COLO668 (cell line): ENCODE measurements at regions not wholly inside any gene's neighbourhood (a gene's known extent, or its start where the extent isn't known, plus 50 kb on each side); places are given as distances from the start of the nearest gene placed in this dataset.
"Not testable (repeated sequence)": the region's sequence is repeated elsewhere in the genome, so short reads cannot be mapped to it uniquely, and the experiment has no call there.

Source experiments
- DNase-seq: peaks from one replicate; lab custom pipeline; 2025; ENCODE audit not compliant: unreplicated experiment; lab: John Stamatoyannopoulos, UW

DNA sequence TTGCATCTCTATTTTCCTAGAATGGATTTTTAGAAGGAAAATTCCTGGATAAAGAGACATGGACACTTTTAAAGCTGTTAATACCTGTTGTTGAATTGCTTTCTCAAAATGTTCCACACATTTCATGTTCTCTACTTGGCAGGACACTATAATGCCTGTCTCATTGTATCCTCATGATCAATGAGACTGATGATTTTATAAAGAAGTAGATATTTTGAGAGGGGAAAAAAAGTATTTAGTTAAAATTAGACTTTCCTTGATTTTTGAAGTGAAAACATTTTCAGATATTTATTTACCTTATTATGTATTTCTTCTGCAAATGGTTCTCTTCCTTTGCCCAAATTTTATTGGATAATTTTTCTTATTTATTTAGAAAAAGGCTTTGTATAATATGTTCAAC is 242.5 kb downstream of the MYCN start:
- no peak for DNase-seq

DNA sequence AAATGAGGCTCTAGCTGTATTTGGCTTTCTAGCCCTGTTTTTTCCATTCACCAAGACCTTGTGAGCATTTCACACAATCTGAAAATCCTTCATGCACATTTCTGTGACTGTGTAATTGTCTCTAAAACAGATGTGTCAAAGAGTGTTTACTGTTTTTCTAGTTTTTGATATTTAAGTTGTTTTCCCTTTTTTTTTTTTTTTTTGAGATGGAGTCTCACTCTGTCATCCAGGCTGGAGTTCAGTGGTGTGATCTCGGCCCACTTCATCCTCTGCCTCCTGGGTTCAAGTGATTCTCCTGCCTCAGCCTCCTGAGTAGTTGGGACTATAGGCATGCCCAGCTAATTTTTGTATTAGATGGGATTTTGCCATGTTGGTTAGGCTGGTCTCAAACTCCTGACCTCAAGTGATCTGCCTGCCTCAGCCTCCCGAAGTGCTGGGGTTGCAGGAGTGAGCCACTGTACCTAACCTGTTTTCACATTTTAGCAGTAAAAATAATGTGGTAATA is 242.0 kb downstream of the MYCN start:
- DNase-seq = not testable (repeated sequence)

DNA sequence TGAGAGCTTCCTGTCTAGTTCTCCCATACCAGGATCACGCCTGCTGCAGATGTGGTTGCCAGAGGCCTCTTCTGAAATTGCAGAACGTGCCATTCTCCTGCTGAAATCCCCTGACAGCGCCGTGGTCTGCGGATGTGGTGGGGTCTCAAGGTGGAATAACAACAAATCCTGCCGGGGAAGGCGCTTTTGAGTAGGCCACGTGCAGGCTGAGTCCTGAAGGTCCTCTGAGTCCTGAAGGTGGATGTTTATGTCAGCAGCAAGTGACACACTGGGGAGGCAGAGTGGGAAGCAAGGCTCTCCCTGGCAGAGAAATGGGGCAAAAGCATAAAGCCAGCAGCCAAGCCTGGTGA is 241.4 kb downstream of the MYCN start:
- DNase-seq = no peak

DNA sequence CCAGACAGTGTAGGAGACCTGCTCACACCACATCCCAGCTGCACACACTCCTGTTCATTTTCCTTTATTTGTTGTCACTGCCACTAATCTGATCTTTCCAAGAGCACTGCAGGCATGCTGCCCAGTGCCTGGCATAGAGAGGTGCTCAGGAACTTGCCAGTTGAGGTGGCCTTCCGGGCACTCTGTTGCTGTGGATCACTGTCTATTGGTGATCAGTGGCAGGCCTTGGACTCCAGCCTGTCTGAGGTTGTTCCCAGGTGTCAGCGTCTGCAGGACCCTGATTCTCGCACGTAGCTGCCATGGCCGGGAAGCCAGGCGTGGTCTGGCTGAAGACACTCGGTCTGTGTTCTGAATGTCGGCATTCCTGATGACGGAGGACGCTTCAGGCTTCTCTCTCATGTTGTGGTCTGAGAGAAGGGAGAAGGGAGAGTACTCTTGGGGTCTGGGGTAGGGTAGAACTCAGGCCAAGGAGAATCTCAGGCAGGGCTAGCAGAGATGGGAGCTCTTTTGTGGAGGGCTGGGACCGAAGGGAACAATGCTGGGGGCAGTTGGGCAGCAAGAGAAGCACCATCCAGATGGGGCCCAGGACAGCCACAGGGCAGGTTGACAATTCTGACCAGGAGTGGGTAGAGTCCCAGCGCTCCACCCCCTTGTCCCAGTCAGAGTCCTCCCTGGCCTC is 240.9 kb downstream of the MYCN start:
- DNase-seq = no peak

DNA sequence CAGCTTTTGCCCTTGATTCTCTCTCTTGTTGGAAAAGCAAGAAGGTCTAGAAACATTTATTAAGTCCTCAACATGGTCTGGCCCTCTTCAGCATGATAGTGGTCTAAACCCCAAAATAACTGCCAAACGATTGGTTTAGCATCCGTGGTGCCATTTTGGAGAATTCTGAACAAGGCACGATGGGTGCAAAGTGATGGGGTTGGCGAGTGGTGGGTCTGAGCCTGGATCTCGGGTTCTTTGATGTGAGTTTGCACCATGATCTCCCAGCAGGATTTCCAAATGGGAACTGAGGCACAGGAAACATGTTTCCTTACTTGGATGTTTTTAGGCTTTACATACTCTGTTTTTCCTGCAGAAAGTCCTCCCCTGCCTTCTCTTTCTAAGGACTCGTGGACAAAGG is 240.3 kb downstream of the MYCN start:
- no peak for DNase-seq

DNA sequence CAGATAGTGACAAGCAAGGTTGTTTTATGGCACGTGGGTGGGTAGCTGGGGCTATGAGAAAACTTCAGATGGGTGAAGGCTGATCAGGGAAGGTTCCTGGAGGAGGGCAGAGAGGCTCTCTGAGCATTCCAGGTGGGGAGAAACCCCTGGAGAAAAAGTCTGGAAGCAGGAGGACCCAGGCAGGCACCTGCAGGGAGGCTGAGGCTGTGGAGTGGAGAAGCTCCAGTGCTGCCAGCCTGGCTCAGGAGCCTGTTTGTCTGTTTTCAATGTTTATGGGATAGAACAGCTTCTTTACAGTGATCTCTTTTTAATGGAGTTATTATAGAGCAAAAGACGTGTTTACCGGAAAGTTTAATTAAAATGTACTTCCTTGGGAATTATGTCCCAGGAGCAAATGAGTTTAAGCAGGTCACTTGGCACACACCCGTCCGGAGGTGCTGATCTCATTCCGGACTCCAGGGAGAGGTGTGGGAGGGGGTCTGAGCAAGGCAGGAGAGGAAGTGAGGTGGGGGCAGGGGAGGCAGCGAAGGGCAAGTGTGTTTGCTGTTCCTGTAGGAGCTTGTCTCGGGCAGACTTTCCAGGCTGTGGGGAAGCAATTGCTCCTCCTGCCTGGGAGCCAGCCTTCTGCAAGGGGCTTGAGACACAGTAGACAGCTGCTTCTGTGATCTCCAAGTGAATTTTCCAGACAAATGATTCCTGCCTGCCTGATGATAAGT is 239.5 kb downstream of the MYCN start:
- no peak for DNase-seq

DNA sequence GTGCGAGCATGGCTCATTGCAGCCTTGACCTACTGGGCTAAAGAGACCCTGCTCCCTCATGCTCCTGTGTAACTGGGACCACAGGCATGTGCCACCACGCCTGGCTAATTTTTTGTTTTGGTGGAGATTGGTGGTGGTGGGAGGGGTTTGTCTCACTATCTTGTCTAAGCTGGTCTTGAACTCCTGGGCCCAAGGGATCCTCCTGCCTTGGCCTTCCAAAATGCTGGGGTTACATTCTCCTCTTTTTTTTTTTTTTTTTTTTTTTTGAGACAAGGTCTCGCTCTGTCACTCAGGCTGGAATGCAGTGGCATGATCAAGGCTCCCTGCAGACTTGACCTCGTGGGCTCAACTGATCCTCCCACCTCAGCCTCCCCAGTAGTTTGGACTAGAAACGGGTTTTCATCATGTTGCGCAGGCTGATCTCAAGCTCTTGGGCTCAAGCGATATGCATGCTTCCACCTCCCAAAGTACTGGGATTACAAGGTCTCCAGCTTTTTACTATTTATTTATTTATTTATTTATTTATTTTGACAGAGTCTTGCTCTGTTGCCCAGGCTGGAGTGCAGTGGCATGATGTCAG is 238.3 kb downstream of the MYCN start:
- DNase-seq = no peak

DNA sequence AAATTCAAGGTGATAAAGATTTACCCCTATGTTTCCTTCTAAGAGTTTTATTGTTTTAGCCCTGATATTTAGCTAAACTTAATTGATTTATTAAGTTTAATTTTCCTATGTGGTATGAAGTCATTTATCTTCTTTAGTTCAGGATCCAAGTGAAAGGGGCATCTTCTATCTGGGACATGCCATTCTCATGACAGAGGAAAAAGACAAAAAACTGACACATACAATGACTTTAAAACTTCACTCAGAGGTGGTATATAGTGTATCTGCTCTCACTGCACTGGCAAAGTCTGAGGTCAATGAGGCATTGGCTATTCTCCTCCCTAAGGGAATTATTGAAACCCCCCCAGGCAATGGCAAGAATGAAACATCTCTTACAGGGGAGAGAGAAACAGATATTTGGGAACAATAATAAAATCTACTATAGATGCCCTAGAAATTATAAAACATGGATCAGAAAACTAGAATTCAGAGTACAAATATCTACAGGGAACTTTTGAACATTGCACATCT is 237.4 kb downstream of the MYCN start:
- no peak for DNase-seq

DNA sequence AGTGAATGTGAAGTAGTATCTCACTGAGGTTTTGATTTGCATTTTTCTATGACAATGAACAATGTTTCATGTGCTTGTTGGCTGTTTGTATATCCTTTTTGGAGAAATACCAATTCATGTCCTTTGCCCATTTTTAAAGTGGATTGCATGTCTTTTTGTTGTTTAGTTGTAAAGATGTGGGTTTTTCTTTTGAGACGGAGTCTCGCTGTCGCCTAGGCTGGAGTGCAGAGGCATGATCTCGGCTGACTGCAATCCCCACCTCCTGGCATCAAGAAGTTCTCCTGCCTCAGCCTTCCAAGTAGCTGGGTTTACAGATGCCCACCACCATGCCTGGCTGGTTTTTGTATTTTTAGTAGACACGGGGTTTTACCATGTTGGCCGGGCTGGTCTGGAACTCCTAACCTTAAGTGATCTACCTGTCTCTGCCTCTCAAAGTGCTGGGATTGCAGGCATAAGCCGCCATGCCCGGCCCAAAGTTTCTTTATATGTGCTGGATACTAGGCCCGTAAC is 236.7 kb downstream of the MYCN start:
- no peak for DNase-seq

DNA sequence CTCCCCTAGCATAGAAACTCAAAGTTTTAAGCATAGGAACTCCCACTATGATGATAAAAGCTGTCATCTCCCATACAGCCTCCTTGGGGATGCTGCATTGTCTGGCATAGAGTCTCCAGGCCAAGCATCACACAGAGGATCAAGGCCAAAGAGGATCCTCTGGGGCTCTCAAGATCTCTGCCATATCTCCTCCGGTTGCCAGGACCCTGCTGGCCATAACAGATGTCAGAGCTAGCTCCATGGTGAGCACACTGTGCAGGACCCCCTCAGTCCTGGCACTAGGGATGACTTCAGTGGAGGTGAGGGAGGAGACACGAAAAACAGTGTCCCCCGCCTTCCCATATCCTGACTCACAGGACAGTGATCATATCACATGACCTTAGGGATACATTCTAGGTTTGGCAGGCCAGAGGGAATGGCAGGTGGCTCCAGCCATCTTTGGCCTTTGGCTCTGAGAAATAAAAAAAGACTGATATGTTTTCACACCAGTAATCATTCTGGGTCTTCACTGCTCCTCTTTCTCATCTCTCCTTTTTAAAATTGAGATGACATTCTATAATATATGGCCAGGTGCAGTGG is 235.0 kb downstream of the MYCN start:
- no peak for DNase-seq

DNA sequence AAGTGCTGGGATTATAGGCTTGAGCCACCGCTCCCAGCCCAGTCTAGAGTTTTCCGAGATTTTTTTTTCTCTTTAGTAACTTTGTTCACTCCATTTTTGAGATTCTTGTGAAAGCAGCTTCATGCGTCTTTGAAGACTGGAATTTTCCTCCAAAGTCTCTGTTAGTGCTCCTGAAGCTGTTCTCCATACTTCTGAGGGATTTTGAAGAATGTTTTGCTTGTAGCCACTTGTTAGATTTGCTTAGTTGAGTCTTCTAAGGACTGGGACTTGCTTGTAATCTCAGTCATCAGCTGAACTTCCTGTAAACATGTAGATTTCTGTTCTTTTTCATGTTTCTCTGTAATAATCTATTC is 234.3 kb downstream of the MYCN start:
- DNase-seq = no peak

DNA sequence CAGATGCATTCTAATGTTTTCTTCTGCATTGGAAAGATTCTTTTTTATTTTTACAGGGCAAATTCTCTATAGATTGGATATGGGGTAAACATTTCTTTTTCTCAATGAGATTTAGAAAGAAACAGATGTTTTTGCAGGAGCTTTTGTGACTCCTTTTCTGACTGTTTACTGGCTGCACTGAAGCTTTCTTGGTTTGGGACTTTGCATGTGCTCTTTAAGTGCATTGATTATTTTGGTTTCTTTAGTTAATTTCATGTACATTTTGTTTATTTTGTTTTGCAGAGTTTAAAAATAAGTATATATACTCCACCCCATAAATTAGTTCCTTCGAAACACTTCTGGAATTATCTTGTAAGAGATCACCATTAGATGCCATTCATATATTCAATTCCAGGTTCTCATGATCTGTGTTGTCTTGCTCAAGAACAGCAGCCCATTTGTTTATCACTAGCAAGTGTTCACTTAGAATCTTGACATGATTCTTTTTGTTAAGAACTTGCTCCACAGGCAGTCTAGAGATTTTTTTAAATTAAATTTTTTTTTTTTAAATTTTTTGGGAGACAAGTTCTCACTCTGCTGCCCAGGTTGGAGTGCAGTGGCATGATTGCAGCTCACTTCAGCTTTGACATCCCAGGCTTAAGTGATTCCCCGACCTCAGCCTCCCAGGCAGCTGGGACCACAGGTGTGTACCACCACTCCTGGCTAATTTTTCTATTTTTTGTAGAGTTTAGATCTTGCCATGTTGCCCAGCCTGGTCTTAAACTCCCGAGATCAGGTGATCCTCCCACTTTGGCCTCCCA is 233.7 kb downstream of the MYCN start:
- DNase-seq = no peak

DNA sequence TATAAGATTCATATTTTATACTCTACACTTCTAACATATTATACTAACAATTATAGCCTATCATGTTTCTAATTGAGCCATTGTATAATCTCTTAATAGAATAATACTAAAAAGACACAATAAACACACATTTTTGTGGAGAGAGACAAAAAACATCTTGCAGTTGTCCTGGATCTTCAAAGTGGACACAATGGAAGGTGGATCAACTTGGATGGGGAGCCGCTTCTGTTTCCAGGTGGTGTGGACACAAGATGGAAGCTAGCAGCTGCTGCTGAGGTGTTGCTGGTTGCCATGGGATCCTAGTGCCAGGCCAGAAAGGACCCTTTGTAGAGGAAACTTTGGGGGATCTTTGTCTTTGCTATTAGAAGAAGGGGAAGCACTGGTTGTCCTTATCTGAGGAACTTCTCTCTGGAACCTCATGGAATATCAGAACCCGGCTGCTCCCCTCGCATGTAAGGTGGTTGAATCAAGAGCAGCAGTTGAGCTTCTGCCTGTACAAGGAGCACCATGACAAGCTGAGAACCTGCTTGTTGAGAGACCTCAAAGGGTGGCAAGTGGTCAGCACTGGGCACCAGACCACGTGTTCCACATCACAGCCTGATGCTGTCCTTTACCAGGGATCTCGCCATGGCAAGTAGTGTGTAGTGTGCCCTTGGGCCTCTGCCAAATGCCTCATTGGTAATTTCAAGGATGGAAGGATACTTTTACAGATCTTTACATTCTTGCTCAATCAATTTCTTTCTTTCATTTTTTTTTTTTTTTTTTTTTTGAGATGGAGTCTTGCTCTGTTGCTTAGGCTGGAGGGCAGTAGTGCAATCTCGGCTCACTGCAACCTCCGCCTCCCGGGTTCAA is 232.2 kb downstream of the MYCN start:
- no peak for DNase-seq

DNA sequence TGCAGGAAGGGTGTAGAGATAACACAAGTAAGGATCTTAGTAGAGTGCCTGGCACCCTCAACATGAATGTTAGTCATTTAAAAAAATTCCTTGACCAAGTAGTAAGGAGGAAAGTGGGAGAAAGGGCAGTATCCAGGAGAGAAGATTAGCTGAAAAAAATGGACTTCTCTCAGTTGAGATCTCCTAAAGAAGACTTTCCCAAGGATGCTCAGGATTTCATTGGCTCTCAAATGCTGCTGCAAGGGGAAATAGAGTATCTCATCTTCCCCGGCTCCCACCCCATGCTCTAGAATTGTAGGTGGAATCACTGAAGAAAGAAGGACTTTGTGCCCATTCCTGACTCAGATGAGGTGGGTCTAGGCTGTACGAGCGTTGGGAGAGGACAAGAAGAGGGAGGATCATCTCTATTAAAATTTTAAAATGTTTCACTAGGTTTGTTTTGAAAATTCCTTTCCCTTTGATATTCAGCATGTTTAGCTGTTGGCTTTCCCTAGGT is 231.1 kb downstream of the MYCN start:
- no peak for DNase-seq

DNA sequence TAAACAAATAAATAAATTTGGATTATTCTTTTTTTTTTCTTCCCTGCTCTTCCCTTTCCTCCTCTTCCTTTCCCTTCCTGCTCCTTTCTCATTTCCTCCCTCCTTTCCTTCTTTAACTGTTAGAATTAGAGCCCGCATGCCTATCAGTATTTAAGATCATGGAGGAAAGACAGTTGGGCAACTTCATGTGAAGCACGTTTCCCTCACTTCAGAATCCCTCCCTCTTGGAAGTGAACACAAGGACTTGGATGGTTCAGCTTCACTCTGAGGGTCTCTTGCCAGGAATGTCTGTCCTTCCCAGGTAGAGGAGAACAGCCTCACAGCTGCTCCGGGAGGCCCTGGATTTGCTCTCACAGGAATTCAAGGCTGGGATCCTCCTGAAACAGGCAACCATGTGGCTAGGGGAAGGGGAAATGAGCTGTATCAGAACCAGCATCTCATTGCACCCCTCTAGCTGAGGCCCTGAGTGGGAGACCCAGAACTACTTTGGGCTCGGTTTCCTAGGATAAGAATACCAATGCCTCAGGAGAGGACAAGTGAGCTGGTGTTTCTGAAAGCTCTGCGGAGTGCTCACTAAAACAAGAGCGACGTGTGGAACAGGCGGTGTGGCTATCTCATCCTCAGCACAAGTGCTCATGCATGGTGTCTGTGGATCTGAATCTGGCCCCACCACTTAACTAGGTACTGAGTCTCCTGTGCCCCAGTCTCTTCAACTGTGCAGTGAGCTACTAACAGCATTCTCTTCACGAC is 230.5 kb downstream of the MYCN start:
- DNase-seq = no peak

DNA sequence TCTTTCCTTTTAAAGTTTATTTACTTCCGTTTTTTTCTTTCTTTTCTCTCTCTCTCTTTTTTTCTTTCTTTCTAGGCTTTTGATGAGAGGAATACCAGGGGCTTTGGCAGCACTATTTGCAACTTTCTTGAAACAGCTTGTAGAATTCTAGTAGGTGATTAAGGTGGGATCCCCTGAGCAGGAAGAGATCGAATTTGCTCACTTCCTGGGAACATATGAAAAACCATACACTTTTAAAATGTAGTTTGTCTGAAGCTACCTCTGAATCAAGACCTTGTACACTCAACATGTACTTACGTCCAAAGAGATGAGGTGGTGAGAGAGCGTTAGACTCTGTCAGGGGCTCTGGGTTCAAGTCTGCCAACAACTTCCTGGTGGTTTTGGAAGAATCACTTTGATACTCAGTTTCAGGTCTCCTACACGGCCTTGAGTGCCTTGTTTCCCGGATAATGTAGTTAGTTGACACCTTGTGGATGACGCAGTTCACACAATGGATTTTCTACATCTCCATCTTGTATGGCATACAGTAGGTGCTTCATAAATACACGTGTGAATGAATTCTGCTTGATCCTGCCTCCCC is 229.1 kb downstream of the MYCN start:
- no peak for DNase-seq

DNA sequence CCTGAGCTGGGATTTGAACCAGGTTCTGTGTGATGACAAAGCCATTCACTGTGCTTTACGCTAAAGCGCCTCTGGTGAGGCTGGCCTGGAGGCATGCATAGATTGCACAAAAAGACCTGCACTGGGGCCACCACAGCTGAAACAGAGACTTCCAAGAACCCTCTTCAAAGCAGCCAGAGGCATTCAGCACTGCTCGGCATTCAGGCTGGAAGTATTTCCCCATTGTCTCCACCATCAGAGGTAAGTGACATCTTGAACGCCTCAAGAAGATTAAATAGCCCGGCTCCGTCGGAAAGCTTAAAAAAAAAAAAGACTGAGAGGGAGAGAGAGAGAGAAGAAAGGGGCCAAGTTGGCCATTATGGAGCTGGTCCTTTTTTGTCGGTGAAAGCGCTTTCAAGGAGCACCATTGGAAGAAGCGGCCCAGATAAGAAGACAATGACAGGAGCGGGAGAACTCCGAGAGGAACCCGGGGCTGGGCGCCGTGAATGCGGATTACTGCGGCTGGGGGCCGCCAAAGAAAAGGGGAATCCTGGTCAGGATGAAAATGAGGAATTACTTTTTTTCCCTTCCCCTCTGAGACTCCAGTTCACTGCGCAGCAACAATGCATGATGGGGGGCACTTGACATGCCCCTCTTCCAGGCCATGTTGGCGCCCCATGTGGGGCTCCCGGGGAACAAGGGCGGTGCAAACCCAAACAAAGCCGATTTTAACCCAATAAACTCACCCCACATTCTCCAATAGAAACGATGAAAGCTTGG is 228.3 kb downstream of the MYCN start:
- no peak for DNase-seq

DNA sequence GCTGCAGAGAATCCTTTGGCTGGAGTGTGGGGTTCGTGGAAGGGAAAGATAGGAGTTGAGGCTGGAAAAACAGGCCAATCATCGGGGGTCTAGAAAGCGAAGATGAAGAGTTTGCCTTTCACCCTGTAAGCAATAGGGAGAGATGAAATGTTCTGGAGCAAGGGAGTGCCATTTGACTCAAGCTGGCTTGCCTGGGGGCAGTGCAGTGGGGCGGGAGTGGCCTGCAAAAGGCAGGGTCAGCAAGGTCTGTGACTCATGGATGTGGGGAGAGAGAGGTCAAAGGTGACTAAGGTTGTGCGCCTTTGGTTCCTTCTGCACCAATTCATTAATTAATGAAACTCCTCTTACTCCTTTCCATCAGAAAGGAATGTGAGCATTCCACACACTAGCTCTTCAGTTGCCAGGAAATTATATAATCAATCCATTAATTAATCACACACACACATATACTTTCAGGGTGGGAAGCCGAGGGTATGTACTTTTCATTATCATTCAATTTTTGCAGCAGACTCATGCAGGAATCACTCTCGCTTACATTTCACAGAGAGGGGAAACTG is 227.6 kb downstream of the MYCN start:
- no peak for DNase-seq
